ENCODE measurements at regions not wholly inside any gene's neighbourhood (a gene's known extent, or its start where the extent isn't known, plus 50 kb on each side); places are given as distances from the start of the nearest gene placed in this dataset.

DNA sequence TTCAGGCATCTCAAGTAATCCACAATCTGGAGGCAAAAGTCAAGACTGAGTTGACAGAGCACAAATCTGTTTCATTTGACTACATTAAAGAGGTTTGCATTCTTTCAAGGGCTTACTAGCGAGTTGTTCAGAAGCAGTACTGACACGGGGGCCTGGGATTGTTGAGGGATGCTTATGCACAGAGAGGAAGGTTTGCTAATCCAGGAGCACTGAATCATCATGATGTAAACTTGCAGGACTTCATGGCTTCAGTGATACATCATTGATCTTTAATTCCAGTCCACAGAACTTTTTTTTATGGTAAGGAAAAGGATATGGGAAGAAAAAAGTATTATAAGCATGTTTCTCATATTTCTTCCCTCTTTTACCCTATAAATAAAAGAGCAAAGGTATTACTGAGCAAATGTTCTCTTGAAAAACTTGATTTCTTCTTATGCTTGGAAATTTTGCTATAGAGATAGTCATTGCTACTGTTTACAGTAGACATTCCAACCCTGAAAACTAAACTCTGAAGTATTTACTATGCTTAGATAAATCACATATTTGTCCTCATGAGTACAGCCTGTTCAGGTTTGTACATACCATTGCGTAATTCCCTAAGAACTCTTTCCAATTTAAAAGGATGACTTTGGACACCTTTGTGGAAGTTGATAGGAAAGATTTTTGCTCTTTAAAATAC, 65.8 kb upstream of the KPNA3 start:
- TF ChIP-seq CTCF (IDR thresholded peaks at IDR 0.05) = no peak
- no peak for TF ChIP-seq POLR2A (IDR thresholded peaks at IDR 0.05)

Measured in ovary (tissue), 3 donors.